CD4-positive, alpha-beta T cell treated with Interleukin-4 for 1 hour (primary cell): ENCODE measurements at regions not wholly inside any gene's neighbourhood (a gene's known extent, or its start where the extent isn't known, plus 50 kb on each side); places are given as distances from the start of the nearest gene placed in this dataset.
"Not testable (repeated sequence)": the region's sequence is repeated elsewhere in the genome, so short reads cannot be mapped to it uniquely, and the experiment has no call there.

Source experiments
- DNase-seq, 2 donors: peaks; one replicate each; pipeline ENCODE4 v3.0.0-alpha.2; 2020 to 2022

DNA sequence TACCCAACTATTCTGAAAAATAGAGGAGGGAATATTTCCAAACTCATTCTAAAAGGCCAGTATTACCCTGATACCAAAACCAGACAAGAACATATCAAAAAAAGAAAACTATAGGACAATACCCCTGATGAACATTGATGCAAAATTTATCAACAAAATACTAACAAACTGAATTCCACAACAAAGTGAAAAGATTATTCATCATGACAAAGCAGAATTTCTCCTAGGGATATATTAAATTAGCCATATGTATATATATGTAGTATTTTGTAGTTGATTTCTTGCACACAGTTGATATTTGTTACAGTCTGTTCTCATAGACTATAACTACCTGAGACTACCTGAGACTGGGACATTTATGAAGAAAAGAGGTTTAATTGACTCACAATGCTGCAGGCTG, 495.0 kb upstream of the SPRY2 start:
- no peak for DNase-seq

- no peak for DNase-seq
These were observed 489.5 kb upstream of the SPRY2 start for GRCh38 chr13:80830431-80830830.

GRCh38 chr13:80828759-80829158, 487.8 kb upstream of the SPRY2 start:
- DNase-seq, result no peak

DNA sequence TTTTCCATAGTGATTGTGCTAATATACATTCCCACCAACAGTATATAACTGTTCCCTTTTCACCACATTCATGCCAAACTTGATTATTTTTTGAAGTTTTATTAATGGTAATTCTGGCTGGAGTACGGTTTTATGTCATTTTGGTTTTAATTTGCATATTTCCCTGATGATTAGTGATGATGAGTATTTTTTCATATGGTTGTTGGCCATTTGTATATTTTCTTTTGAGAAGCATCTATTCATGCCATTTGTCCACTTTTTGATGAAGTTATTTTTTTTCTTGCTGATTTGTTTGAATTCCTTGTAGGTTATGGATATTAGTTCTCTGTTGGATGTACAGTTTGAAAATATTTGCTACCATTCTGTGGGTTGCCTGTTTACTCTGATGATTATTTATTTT, 484.4 kb upstream of the SPRY2 start:
- DNase-seq, result no peak

GRCh38 chr13:80824229-80824628, 483.3 kb upstream of the SPRY2 start:
- no peak for DNase-seq

- DNase-seq, result no peak
These were observed 482.5 kb upstream of the SPRY2 start for GRCh38 chr13:80823472-80823871.

GRCh38 chr13:80821466-80821865, 480.5 kb upstream of the SPRY2 start:
- no peak for DNase-seq

DNA sequence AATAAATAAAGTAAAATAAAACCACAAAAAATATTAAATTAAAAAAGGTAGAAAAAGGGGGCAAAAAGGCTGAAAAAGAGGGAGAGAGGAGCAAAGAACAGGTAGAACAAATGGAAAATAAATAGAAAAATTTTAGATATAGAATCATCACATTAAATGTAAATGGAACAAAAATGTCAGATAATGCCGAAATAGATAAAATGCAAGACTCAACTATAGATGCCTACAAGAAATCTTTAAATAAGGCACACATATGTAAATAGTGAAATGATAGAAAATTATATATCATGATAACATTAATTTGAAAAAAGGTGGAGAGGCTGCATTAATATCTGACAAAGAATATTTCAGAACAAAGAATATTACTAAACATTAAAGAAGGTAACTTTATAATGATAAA, 477.1 kb upstream of the SPRY2 start:
- no peak for DNase-seq

GRCh38 chr13:80814541-80814940, 473.6 kb upstream of the SPRY2 start:
- DNase-seq, result no peak

- DNase-seq, result not testable (repeated sequence)
These were observed 469.4 kb upstream of the SPRY2 start for GRCh38 chr13:80810294-80810693.

DNA sequence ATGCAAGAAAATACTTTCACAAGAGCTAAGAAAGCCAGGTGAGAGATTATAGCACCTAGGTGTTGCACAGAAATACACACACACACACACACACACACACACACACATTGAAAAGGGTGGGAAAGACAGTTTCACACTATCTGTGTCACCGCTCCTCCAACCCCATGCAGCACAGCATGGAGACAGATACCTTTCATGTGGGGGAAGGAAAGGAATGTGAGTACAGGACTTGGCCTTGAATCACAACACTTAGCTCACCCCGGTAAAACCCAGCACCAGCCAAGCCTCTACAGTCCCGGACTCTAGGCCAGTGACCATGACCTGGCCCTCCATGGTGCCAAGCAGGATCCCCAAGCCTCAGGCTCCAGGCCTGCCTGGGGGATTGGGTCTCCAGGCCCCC, 462.0 kb upstream of the SPRY2 start:
- no peak for DNase-seq

DNA sequence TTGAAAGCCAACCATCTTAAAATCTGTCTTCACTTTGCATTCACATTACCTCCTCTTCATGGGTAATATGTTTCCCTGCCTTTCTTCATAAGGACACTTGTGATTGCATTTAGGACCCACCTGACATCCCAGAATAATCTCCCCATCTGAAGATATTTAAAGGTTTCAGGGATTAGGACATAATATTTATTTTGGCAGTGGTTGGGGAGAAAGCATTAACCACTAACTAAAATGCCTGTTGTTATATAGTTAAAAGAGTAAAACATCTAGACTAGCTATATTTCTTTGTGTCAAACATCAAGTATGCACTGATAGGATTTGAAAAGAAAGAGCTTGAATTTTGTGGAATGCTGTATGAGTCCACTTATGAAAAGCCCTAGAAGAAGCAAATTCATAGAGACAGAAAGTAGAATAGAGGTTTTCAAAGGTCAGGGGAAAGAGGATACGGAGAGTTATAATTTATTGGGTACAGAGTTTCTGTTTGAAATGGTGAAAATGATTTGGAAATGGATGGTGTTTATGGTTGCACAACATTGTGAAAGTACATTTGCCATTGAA, 457.7 kb upstream of the SPRY2 start:
- DNase-seq, result no peak

DNA sequence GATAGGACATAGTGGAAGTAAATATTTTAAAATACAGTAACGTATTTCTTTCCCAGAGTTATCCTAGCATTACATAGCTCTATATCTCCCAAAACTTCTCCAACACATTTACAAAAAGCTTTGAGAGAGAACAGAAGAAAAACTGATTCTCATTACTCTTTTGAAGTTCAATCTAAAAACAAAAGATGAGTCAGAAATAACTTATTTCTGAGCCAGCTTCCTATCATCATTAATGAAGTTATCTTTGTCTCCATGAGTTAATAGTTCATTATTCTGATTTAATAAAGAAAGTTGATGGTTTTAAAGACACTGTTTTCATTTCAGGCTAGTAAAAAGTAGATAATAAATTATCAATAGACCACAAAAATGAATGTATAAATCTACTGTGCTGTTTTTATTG, 446.7 kb upstream of the SPRY2 start:
- DNase-seq, result no peak

DNA sequence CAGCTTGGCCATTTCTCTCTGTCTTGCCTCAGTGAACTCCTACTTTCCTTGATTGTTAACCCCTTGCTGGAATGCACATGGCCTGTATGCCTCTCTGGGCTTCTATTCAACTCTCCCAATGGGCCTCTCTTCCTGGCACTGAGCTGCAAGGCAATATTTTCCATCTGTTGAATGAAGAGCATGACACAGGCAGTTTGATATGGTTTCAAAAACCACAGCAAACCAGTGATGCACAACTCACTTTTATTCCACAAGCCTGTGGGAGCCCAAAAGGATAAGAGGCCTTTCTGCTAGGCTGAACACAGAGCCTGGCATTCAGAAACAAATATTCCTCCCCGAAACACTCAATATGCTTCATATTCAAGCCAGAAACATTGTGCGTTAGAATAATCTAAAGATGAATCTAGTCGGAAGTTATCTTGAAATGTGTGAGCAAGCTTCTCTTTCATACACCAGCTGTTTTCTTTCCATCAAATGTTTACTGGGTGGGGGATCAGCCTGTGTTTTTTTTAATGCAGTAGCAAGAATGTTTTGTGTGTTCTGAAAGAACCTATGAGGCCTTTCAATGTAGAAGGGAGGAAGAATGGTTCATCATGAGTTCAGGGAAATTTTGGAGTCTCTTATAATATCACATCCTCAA, 443.1 kb upstream of the SPRY2 start:
- no peak for DNase-seq

DNA sequence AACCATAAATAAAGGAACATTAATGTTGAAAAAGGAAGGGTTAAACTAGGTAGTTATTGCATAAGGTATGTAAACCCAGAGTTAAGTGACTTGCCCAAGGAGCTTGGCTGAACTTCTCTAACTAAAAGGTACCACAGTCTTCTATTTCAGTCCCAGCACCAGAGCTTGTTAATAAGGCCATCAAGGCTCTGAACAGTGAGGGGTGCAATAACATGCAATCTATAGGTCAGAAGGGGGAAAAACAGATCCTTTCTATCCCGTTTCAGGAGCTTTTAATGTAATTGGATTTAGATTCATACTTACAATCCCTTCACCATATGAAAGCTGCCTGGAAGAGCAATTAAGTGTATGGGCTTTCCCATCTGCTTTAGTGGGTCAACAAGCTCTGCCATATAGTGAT, 441.5 kb upstream of the SPRY2 start:
- no peak for DNase-seq

GRCh38 chr13:80778297-80778696, 437.4 kb upstream of the SPRY2 start:
- DNase-seq, result no peak

DNA sequence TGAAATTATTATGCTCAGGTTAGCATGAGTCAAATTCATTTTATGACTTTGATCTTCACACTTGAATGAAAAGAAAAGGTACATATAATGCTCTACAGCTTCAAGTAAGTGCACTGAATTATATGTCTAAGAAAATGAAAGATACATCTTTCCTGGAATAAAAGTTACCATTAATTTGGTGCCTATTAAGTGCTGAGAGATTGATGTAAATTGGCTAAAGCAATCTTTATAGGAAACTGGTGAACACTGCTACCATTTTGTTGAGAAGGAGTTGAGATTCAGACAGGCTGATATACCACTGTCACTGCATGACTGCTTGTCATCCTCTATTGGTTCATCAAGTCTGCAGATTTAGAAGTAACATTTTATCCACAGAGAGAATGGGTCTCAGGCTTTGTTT, 416.8 kb upstream of the SPRY2 start:
- no peak for DNase-seq

GRCh38 chr13:80755910-80756309, 415.0 kb upstream of the SPRY2 start:
- DNase-seq, result no peak

DNA sequence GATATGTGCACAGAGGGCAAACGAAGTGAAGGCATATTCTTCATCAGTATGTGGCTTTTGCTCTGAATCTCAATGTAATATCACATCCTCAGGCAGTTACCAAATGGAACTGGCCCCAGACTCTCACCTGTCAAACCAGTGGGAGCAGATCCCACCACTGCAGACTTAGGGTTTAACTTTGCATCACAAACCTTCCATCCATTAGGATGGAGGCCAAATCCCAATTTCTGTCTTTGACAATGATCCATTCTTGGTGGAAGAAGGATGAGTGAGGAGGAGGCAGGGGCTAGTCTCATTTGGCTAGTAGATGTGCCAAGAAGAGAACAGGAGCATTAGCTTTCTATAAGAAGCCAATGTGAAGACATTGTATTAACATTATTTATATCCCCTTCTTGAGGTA, 413.5 kb upstream of the SPRY2 start:
- no peak for DNase-seq

- DNase-seq, result no peak
These were observed 412.9 kb upstream of the SPRY2 start for GRCh38 chr13:80753866-80754265.

DNA sequence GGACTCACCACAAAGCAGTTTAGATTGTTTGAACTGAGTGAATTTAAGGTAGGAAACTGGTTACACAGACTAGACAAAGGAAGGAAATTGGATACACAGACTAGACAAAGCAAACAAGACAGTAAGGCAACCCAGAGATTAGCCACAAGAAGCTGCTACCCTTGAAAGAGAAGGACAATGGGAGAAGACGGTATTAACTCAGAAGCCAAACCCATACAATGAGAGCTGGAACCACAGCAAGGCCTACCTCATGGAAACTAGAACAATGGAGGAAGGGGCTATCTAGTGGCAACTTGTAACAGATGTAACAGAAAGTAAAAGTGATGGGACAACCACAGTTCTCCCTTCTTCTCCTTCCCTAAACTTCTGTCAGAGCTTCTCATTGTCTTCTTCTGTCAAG, 410.9 kb upstream of the SPRY2 start:
- DNase-seq, result no peak

GRCh38 chr13:80744147-80744914, 403.4 kb upstream of the SPRY2 start:
- DNase-seq, result no peak

GRCh38 chr13:80742033-80742432, 401.1 kb upstream of the SPRY2 start:
- DNase-seq, result no peak

- DNase-seq, result no peak
These were observed 399.1 kb upstream of the SPRY2 start for GRCh38 chr13:80740071-80740470.

GRCh38 chr13:80737513-80737912, 396.6 kb upstream of the SPRY2 start:
- no peak for DNase-seq
